Naive B cell (primary cell): ENCODE measurements at regions not wholly inside any gene's neighbourhood (a gene's known extent, or its start where the extent isn't known, plus 50 kb on each side); places are given as distances from the start of the nearest gene placed in this dataset.
"Not testable (repeated sequence)": the region's sequence is repeated elsewhere in the genome, so short reads cannot be mapped to it uniquely, and the experiment has no call there.

Source experiments
- ATAC-seq, 2 donors: fragments of 150-1000 bp; cut with Tn5 transposase; 2 replicates each; pipeline ENCODE4 v1.10.0; 2021; ENCODE audit warnings: low read depth in 2 of 2, mild to moderate bottlenecking in 2 of 2, moderate library complexity in 2 of 2
- DNase-seq: peaks from one replicate; pipeline ENCODE4 v3.0.0; 2022
- H3K27ac Mint-ChIP-seq, 6 donors: one replicate each; pipeline ENCODE4 v1.8.0; 2020 to 2022; ENCODE audit warnings: mild to moderate bottlenecking in 6 of 6, mixed read lengths in 6 of 6, moderate library complexity in 5 of 6, inconsistent platforms in 2 of 6
- H3K27me3 Mint-ChIP-seq, 3 donors: one replicate each; pipeline ENCODE4 v1.8.0; 2021 to 2022; ENCODE audit warnings: mixed read lengths in 3 of 3, mild to moderate bottlenecking in 1 of 3
- H3K36me3 Mint-ChIP-seq, 2 donors: one replicate each; pipeline ENCODE4 v1.8.0; 2020 to 2022; ENCODE audit warnings: mixed read lengths in 2 of 2, inconsistent platforms in 1 of 2, mild to moderate bottlenecking in 1 of 2
- H3K4me1 Mint-ChIP-seq, 3 donors: one replicate each; pipeline ENCODE4 v1.8.0; 2020 to 2022; ENCODE audit warnings: mixed read lengths in 3 of 3, inconsistent platforms in 1 of 3, mild to moderate bottlenecking in 1 of 3, moderate library complexity in 1 of 3
- H3K4me3 Mint-ChIP-seq, 8 donors: one replicate each; pipeline ENCODE4 v1.8.0; 2020 to 2022; ENCODE audit warnings: mild to moderate bottlenecking in 8 of 8, mixed read lengths in 8 of 8, moderate library complexity in 8 of 8, inconsistent platforms in 2 of 8
- H3K9me3 Mint-ChIP-seq, 7 donors: one replicate each; pipeline ENCODE4 v1.8.0; 2020 to 2022; ENCODE audit warnings: mixed read lengths in 7 of 7, mild to moderate bottlenecking in 5 of 7, inconsistent platforms in 2 of 7, moderate library complexity in 1 of 7

GRCh38 chr2:130263606-130264005, 65.4 kb upstream of the TUBA3E start:
- peaks cover 17 to 46% (median 45%) of the 10 kb centered on the region in 3 donors for H3K27me3 Mint-ChIP-seq
- no peaks in the 10 kb centered on the region for H3K4me1 Mint-ChIP-seq
- no peaks in the 10 kb centered on the region for H3K36me3 Mint-ChIP-seq
- ATAC-seq = no peak
- no peaks in the 10 kb centered on the region for H3K9me3 Mint-ChIP-seq
- DNase-seq = no peak
- no peak overlapping the region for H3K27ac Mint-ChIP-seq
- no peak overlapping the region for H3K4me3 Mint-ChIP-seq

GRCh38 chr2:130261970-130262760, 63.9 kb upstream of the TUBA3E start:
- Mint-ChIP-seq H3K4me3 (no peak overlapping the region), H3K27me3 (peaks cover 17 to 45% (median 43%) of the 10 kb centered on the region in 3 donors), H3K9me3 (no peaks in the 10 kb centered on the region), H3K27ac (no peak overlapping the region), H3K36me3 (no peaks in the 10 kb centered on the region), H3K4me1 (no peaks in the 10 kb centered on the region)
- ATAC-seq (no peak), DNase-seq (no peak)

- Mint-ChIP-seq H3K9me3 (no peaks in the 10 kb centered on the region), H3K27me3 (peaks cover 17 to 38% (median 37%) of the 10 kb centered on the region in 3 donors), H3K4me1 (no peaks in the 10 kb centered on the region), H3K27ac (no peak overlapping the region), H3K36me3 (no peaks in the 10 kb centered on the region), H3K4me3 (no peak overlapping the region)
- DNase-seq (no peak), ATAC-seq (no peak)
Observed at GRCh38 chr2:130261099-130261498, 62.9 kb upstream of the TUBA3E start.

- Mint-ChIP-seq H3K9me3 (no peaks in the 10 kb centered on the region), H3K4me1 (no peaks in the 10 kb centered on the region), H3K4me3 (no peak overlapping the region), H3K36me3 (no peaks in the 10 kb centered on the region), H3K27me3 (peaks cover 24 to 42% (median 38%) of the 10 kb centered on the region in 3 donors), H3K27ac (no peak overlapping the region)
- no peak for ATAC-seq
- DNase-seq = no peak
Observed at GRCh38 chr2:130259594-130259993, 61.4 kb upstream of the TUBA3E start.

- Mint-ChIP-seq H3K4me3 (no peak overlapping the region), H3K9me3 (no peaks in the 10 kb centered on the region), H3K36me3 (no peaks in the 10 kb centered on the region), H3K27me3 (peaks cover 24 to 46% (median 34%) of the 10 kb centered on the region in 3 donors), H3K4me1 (no peaks in the 10 kb centered on the region), H3K27ac (no peak overlapping the region)
- ATAC-seq (no peak), DNase-seq (no peak)
Observed at GRCh38 chr2:130258356-130258755, 60.1 kb upstream of the TUBA3E start.

- no peak overlapping the region for H3K27ac Mint-ChIP-seq
- H3K4me3 Mint-ChIP-seq = no peak overlapping the region
- H3K9me3 Mint-ChIP-seq = peaks cover 0 to 2% (median 0%) of the 10 kb centered on the region in 7 donors
- ATAC-seq (no peak), DNase-seq (no peak)
- H3K4me1 Mint-ChIP-seq = no peaks in the 10 kb centered on the region
- peaks cover 25 to 63% (median 35%) of the 10 kb centered on the region in 3 donors for H3K27me3 Mint-ChIP-seq
- no peaks in the 10 kb centered on the region for H3K36me3 Mint-ChIP-seq
Observed at GRCh38 chr2:130252880-130253645, 54.8 kb upstream of the TUBA3E start.

GRCh38 chr2:130251873-130252620, 53.8 kb upstream of the TUBA3E start:
- DNase-seq (no peak), ATAC-seq (no peak)
- H3K9me3 Mint-ChIP-seq = peaks cover 0 to 2% (median 0%) of the 10 kb centered on the region in 7 donors
- peaks cover 26 to 64% (median 37%) of the 10 kb centered on the region in 3 donors for H3K27me3 Mint-ChIP-seq
- H3K36me3 Mint-ChIP-seq = no peaks in the 10 kb centered on the region
- no peaks in the 10 kb centered on the region for H3K4me1 Mint-ChIP-seq
- peak overlapping the region in 1 of 8 donors; percentile 10 for H3K4me3 Mint-ChIP-seq
- peak overlapping the region in 1 of 6 donors; percentile 70 for H3K27ac Mint-ChIP-seq

GRCh38 chr2:130251535-130251872, 53.3 kb upstream of the TUBA3E start:
- ATAC-seq = no peak
- H3K4me1 Mint-ChIP-seq = no peaks in the 10 kb centered on the region
- H3K36me3 Mint-ChIP-seq = no peaks in the 10 kb centered on the region
- peaks cover 32 to 70% (median 42%) of the 10 kb centered on the region in 3 donors for H3K27me3 Mint-ChIP-seq
- H3K9me3 Mint-ChIP-seq = peaks cover 0 to 2% (median 0%) of the 10 kb centered on the region in 7 donors
- no peak for DNase-seq
- peak overlapping the region in 1 of 8 donors; percentile 10 for H3K4me3 Mint-ChIP-seq
- no peak overlapping the region for H3K27ac Mint-ChIP-seq

GRCh38 chr2:130248355-130248754, 50.1 kb upstream of the TUBA3E start:
- not testable (repeated sequence) for H3K27ac Mint-ChIP-seq, H3K9me3 Mint-ChIP-seq, ATAC-seq, DNase-seq, H3K4me1 Mint-ChIP-seq, H3K36me3 Mint-ChIP-seq, H3K4me3 Mint-ChIP-seq
- peaks cover 29 to 68% (median 50%) of the 10 kb centered on the region in 3 donors for H3K27me3 Mint-ChIP-seq
